ENCODE measurements at regions not wholly inside any gene's neighbourhood (a gene's known extent, or its start where the extent isn't known, plus 50 kb on each side); places are given as distances from the start of the nearest gene placed in this dataset.

DNA sequence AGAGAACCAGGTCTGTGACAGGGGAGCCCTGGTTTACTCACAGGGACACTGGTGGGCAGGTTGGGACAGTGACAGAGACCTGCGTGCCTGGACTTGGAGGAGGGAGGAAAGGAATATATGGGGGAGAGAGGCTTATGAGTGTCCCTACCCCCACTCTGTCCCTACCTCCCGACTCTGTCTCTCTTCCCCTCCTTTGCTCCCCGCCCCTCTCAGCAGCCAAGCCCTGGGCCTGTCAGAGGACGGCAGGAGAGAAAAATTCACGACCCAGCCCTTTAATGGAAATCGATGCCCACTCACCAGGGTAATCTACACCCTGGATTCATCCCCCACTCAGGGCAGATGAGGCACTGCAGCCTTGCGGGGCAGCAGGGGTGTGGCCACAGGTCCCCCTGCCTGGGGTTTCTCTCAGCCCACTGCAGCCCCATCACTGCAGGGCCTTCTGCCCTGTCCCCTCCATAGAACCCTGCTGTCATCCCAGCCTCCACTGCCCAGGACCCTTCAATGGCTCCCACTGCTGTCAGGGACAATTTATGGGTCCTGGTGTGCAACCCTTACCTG is 135.9 kb upstream of the LINGO1 start:
- no peak for TF ChIP-seq CTCF (conservative IDR thresholded peaks at IDR 0.05; ENCODE audit: low read depth, low read length)
- no peak for DNase-seq (ENCODE audit: low read depth)
- no peak overlapping the region for H3K4me3 ChIP-seq (ENCODE audit: low read depth, low read length)

DNA sequence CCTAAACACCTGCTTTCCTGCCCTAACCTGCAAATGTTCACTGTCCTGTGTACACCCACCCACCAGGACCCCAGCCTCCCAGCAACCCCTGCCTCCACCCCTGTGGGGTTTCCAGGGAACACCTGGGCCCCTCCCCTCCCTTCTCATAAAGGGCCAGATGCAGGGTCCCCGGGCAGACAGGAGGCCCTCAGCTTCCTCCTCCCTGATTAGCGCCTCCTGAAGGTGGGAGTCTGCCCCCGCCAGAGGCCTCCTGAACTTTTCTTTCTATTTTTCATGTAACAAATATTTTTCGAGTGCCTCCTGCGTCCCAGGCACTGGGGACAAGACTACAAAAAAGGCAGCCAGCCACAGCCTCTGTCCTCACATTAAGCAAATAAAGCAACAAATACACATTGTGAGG is 135.4 kb upstream of the LINGO1 start:
- no peak for DNase-seq (ENCODE audit: low read depth)
- H3K4me3 ChIP-seq (ENCODE audit: low read depth, low read length): no peak overlapping the region
- no peak for TF ChIP-seq CTCF (conservative IDR thresholded peaks at IDR 0.05; ENCODE audit: low read depth, low read length)

DNA sequence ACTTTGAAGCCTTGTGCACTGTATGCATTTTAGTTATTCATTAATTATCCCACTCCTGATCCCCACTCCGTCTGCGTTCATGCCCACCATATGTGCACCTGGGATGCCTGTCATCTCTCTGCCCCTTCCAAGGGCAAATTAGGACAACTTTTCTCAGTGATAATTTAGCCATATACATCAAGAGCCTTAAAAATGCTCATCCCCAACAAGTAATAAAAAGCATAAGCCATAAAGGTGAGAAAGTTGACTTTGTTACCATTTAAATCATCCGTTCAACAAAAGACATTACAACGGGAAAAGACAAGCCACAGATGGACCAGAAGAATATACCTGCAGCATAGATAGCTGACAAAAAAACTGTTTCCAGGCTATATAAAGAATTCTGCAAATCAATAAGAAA is 131.4 kb upstream of the LINGO1 start:
- no peak for TF ChIP-seq CTCF (conservative IDR thresholded peaks at IDR 0.05; ENCODE audit: low read depth, low read length)
- no peak overlapping the region for H3K4me3 ChIP-seq (ENCODE audit: low read depth, low read length)
- DNase-seq (ENCODE audit: low read depth): no peak

DNA sequence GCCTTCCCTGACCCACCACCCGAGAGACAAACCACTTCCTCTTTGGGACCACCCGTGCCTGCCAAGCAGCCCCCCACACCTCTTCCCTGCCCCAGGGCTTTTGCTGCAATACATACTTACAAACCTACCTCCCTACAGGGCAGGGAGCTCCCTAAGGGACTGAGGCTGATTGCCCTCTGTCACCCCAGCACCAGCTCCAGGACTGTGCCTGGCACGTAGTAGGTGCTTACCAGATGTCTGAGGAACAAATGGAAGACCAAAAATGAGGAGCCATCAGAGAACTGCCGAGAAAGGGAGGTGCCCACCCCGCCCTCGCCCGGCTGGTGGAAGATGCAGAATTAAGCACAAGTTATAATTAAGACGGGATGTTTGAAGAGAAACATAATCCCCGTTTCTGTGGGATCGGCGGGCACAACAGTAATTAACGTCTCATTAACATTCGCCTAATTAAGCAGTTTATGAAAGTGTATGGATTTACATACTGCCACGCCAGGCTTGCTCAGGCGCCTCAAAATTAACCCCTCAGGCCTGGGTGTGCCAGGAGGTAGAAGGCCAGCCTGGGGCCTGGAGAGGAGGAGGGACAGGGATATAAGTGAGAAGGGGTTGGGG is 130.1 kb upstream of the LINGO1 start:
- no peak overlapping the region for H3K4me3 ChIP-seq (ENCODE audit: low read depth, low read length)
- TF ChIP-seq CTCF (conservative IDR thresholded peaks at IDR 0.05; ENCODE audit: low read depth, low read length): no peak
- no peak for DNase-seq (ENCODE audit: low read depth)

GRCh38 chr15:77759896-77760592 is 127.3 kb upstream of the LINGO1 start:
- TF ChIP-seq CTCF (conservative IDR thresholded peaks at IDR 0.05; ENCODE audit: low read depth, low read length): no peak
- no peak overlapping the region for H3K4me3 ChIP-seq (ENCODE audit: low read depth, low read length)
- peak; percentile 9 for DNase-seq (ENCODE audit: low read depth)

DNA sequence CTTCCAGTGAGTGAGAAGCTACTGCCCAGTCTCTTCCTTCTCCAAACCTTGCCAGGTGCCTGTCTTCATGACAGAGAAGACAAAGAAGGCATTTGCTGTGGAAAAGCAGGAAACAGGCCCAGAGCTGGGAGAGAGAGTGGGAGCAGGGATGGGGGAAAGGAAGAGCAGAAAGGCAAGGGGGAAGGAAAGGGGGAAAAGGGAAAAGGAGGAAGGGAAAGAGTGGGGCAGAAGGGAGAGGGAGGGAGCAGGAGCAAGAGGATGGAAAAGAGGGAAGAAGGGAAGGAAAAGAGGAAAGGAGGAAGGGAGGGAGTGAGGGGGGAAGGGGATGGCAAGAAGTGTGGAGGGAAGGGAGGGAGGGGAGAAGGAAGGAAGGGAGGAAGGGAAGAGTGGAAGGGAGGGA is 121.2 kb upstream of the LINGO1 start:
- no peak for TF ChIP-seq CTCF (conservative IDR thresholded peaks at IDR 0.05; ENCODE audit: low read depth, low read length)
- H3K4me3 ChIP-seq (ENCODE audit: low read depth, low read length): no peak overlapping the region
- no peak for DNase-seq (ENCODE audit: low read depth)

Measured in choroid plexus epithelial cell (primary cell).